Pulmonary artery endothelial cell (primary cell): ENCODE measurements at regions not wholly inside any gene's neighbourhood (a gene's known extent, or its start where the extent isn't known, plus 50 kb on each side); places are given as distances from the start of the nearest gene placed in this dataset.

ENCODE experiments used
- DNase-seq: peaks from one replicate; pipeline ENCODE4 v3.0.0-alpha.2; 2011; ENCODE audit warnings: low read depth, low spot score

DNA sequence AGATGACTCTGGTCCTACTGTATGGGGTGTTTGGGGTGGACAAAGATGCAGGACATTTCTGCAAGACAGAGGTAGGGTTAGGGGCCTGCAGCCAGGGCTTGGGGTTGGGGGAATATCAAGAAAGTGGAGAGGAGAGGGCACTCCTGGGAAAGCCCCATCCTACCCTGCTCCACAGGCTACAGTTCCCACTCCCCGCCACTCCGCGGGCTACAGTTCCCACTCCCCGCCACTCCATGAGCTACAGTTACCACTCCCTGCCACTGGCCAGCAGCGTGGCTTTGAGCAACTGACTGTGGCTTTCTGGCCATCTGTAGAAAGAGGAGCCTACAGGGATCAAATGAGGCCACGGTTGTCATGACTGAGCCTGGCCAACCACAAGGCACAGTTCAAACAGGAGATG is 93.8 kb upstream of the GRIK3 start:
- no peak for DNase-seq

GRCh38 chr1:37130221-37130948 is 96.1 kb upstream of the GRIK3 start:
- no peak for DNase-seq

DNA sequence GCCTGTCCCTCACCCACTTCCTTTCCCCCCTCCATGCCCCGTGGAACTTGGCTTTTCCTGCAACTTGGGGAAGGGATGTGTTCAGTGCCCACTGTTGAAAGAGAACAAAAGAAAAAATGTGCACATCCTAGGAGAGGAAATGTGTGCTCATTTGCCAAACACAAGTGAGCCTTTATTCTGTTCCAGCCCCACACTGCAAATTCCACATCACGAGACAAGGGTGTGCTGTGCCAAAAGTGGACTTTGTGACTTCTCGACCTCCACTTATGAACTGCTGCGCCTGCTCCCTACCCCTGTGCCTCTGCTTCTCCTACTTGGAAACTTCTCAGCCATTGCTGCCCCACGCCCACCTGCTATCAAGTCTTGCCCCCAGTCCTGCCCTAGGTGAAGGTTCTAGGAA is 97.0 kb upstream of the GRIK3 start:
- DNase-seq: no peak

DNA sequence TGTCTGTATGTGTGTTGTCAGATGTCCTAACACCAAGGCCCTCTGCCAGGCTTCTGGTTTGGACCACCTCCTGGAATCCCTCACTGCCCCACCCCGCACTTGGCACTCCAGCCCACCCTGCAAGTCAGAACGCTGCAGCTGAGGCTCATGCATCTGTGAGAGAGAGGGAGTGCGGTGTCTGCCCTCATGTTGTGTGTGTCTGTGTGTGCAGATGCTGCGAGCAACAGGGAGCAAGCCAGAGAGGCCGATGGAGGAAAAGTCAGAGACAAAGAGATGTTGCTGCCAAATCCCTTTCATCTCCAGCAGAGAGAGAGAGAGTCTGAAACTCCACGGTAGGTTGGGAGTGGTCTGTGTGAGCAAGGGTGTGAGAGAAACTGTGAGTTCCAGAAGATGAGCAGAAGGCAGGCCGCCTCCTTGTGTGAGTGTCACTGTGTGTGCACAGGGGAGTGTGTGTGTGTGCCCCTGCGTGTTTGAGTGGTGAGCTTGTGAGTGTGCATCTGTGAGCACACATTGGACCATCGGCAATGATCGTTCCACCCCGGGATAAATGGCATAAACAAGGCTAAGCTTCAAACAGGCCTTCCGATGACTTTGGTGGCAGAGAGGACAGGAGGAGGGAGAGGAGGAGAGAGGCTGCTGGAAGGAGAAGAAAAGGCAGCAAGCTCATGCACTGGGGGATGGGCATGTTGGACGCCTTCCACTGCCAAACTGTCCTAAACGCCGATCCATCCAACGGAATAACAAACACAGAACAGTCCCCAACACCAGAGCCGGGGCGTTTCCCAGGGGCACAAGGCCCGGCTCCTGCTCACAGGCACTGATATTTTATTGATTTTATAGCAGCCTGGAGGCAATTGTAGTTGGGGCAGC is 99.2 kb upstream of the GRIK3 start:
- no peak for DNase-seq

- DNase-seq: no peak
Observed at GRCh38 chr1:37134599-37134998, 100.3 kb upstream of the GRIK3 start.

GRCh38 chr1:37135032-37135431 is 100.7 kb upstream of the GRIK3 start:
- no peak for DNase-seq

- no peak for DNase-seq
Observed at GRCh38 chr1:37137014-37137413, 102.7 kb upstream of the GRIK3 start.

DNA sequence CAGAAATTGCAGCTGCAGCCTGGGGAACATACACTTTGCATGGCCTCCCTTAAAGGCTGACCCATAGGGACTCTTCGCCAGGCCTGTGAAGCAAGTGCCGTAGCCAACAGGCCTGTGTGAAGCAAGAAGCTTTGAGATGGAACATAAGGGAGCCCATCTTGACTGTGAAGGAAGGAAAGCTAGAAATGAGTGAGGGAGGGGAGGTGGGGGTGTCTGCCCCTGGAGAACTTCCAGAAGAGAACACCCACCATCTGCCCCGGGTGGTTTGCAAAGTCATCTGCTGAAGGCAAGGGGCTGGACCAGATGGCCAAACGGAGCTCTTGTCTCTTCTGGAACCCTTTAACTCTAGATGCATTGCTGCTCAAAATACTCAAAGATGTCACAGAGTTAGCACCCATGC is 103.3 kb upstream of the GRIK3 start:
- no peak for DNase-seq

- no peak for DNase-seq
Observed at GRCh38 chr1:37143800-37144199, 109.5 kb upstream of the GRIK3 start.

DNA sequence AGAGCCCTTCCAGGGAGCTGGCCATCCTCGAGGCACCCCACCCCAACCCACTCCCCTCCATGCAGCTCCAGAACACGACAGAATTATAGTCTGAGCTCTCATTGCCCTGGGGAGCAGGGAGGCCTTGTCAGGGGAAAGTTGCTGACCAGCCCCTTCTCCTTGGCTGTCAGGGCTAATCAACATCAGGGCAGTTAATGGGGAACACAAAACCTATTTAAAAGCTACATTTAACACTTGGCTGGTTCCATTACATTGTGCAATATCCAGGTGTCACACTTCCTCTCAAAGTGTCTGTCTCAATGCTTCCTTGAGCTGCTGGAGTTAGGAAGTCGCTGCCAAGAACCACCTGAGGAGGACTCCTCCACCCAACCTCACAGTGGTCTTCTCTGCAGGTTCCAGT is 111.8 kb upstream of the GRIK3 start:
- no peak for DNase-seq

- no peak for DNase-seq
Observed at GRCh38 chr1:37147392-37147831, 113.1 kb upstream of the GRIK3 start.

DNA sequence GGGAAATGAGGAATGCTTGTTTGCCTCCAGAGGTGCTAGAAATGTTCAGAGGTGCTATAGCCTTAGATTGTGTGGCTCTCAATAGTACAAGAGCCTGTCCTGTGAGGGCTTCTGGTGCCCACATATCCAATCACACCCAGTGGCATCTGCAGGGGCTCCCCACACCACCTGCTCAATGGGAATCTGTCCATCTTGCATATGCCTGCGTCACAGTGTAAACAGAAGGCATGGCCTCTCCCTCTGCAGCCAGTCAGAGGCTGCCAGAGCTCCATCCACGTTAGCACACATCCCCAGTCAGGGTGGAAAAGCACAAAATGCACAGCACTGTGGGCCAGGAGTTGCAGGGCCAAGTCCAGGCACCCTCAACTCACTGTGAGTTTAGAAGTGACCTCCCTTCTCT is 113.6 kb upstream of the GRIK3 start:
- no peak for DNase-seq

DNA sequence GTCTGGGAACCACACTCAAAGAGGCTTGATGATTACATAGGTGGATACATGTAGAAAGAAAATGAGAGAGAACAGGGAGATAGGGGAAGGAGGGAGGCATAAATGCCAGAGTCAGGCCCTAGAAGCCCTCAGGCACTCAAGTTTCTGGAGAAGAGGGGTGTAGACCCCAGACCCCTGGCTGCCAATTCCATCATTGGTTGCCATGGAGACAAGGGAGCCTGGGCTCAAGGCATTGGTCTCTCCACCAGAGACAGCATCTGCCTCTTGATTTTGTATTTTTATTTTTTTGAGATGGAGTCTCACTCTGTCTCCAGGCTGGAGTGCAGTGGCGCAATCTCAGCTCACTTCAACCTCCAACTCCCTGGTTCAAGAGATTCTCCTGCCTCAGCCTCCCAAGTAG is 114.3 kb upstream of the GRIK3 start:
- DNase-seq: no peak

DNA sequence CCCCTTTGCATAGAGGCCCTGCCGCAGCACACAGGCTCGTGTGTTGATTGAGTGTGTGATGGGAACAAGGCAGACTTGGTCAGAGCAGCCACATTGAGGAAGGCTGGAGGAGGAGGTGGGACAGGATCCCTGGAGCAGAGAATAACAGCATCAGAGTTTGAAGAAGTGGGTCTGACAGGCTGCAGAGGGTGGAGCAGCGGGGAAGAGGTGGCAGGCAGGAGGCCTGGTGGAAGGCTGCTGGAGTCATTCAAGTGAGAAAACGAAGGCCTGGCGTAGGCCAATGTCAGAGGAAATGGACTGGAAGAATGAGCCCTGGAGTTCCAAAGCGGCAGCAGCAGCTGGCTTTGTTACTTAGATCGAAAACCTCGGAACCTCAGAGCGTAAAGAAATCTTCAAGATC is 115.0 kb upstream of the GRIK3 start:
- no peak for DNase-seq

- no peak for DNase-seq
Observed at GRCh38 chr1:37150986-37151385, 116.7 kb upstream of the GRIK3 start.

DNA sequence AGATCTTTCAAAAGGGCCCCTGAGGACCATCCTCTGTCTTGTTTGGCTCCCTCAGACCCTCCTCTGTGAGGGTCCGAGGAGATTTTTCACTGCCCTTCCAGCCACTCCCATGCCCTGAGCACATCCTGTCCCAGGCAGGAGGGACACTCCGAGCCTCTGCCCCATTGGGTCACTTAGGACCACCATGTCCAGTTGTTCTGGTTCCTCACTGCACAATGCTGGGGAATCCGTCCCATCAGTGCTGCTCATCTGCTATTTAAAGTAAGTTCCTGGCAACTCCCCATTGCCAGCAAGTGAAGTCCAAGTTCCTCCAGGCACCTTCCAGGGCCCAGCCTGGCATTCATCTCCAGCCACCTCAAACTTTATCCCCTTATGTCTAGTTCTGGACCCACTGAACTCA is 117.5 kb upstream of the GRIK3 start:
- no peak for DNase-seq

DNA sequence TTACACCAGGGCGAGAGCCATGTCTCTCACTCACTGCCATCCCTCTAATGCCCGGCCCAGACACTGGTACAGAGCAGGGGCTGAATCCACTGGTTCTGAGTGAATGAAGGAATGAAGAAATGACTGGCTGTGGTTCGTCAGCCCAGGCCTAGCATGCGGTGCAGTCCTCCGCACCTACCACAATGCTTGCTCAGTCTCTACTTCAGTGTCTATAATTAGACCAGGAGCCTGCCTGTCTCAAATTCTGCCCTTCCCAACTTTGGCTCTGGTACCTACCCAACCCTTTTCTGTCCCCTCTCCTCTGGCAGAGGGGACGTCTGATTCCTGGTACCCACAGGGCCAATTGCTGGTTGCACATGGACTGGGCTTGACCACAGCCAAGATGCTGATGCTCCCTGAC is 118.2 kb upstream of the GRIK3 start:
- no peak for DNase-seq

GRCh38 chr1:37153116-37154100 is 119.1 kb upstream of the GRIK3 start:
- no peak for DNase-seq

- no peak for DNase-seq
Observed at GRCh38 chr1:37156646-37157045, 122.3 kb upstream of the GRIK3 start.

GRCh38 chr1:37157634-37158033 is 123.3 kb upstream of the GRIK3 start:
- DNase-seq: no peak

DNA sequence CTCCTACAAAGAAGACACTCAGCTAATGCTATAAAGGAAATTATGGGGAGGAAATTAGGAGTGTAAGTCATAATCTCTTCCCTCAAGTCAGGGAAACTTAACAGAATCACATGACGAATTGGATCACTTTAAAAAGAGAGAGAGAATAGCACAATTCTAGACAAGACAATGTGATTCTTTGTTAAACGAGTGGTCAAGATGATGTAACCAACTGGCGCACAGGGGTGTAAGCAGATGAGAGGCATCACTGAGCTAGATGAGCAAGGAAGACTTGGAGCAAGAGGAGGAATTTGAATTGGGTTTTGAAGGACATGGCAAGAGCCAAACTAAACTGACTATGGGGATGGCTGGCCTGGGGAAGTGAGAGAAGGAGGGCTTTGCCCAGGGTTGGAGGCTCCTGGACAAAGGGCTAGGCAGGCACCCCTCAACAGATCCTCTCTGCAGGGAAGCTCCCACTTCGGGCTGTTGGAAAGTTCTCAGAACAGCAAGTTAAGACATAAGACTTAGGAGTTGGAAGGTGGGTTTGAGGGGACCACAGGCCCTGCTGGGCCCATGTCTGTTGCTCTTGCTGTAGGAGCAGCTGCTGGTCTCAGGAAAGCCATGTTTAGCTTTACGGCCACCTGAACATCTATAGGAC is 123.9 kb upstream of the GRIK3 start:
- no peak for DNase-seq
